GM19025 (cell line): ENCODE measurements at regions not wholly inside any gene's neighbourhood (a gene's known extent, or its start where the extent isn't known, plus 50 kb on each side); places are given as distances from the start of the nearest gene placed in this dataset.

Experiments used
- ATAC-seq: cut with Tn5 transposase; IDR thresholded peaks from one replicate; pipeline ENCODE4 v1.9.1; 2021; ENCODE audit warnings: mild to moderate bottlenecking, low read depth, moderate library complexity; ENCODE audit not compliant: unreplicated experiment

- no peak for ATAC-seq
Measured at GRCh38 chr1:209265301-209265700, 318.2 kb upstream of the CAMK1G start.

GRCh38 chr1:209266590-209267205 is 316.8 kb upstream of the CAMK1G start:
- ATAC-seq, result no peak

- ATAC-seq, result no peak
Measured at GRCh38 chr1:209267968-209268367, 315.5 kb upstream of the CAMK1G start.

GRCh38 chr1:209268479-209268878 is 315.0 kb upstream of the CAMK1G start:
- no peak for ATAC-seq

GRCh38 chr1:209276321-209276720 is 307.2 kb upstream of the CAMK1G start:
- no peak for ATAC-seq

- no peak for ATAC-seq
Measured at GRCh38 chr1:209277662-209278061, 305.9 kb upstream of the CAMK1G start.

- no peak for ATAC-seq
Measured at GRCh38 chr1:209291715-209292114, 291.8 kb upstream of the CAMK1G start.

- ATAC-seq, result no peak
Measured at GRCh38 chr1:209302779-209303568, 280.5 kb upstream of the CAMK1G start.

- no peak for ATAC-seq
Measured at GRCh38 chr1:209304166-209304565, 279.3 kb upstream of the CAMK1G start.

- ATAC-seq, result no peak
Measured at GRCh38 chr1:209305221-209305954, 278.1 kb upstream of the CAMK1G start.

- ATAC-seq, result no peak
Measured at GRCh38 chr1:209307846-209308245, 275.7 kb upstream of the CAMK1G start.

- ATAC-seq, result no peak
Measured at GRCh38 chr1:209309198-209309597, 274.3 kb upstream of the CAMK1G start.

GRCh38 chr1:209311770-209312169 is 271.7 kb upstream of the CAMK1G start:
- no peak for ATAC-seq

GRCh38 chr1:209316929-209317328 is 266.6 kb upstream of the CAMK1G start:
- no peak for ATAC-seq

GRCh38 chr1:209318181-209319056 is 265.1 kb upstream of the CAMK1G start:
- ATAC-seq, result no peak

- ATAC-seq, result no peak
Measured at GRCh38 chr1:209319057-209319432, 264.5 kb upstream of the CAMK1G start.

- no peak for ATAC-seq
Measured at GRCh38 chr1:209319549-209319948, 264.0 kb upstream of the CAMK1G start.

GRCh38 chr1:209323743-209324142 is 259.8 kb upstream of the CAMK1G start:
- no peak for ATAC-seq

- ATAC-seq, result no peak
Measured at GRCh38 chr1:209324901-209325871, 258.3 kb upstream of the CAMK1G start.
